Fibroblast of skin of left biceps (primary cell): ENCODE measurements at regions not wholly inside any gene's neighbourhood (a gene's known extent, or its start where the extent isn't known, plus 50 kb on each side); places are given as distances from the start of the nearest gene placed in this dataset.

Experiments used
- DNase-seq, 2 experiments: peaks; one replicate each; pipeline ENCODE4 v3.0.0-alpha.2; 2013; ENCODE audit warnings: low read depth in 2 of 2

GRCh38 chr3:118036215-118036614, 998.4 kb downstream of the IGSF11 start:
- no peak for DNase-seq

- no peak for DNase-seq
These were observed 979.3 kb downstream of the IGSF11 start for GRCh38 chr3:118055381-118055780.

- DNase-seq, result no peak
These were observed 977.6 kb downstream of the IGSF11 start for GRCh38 chr3:118057086-118057485.

GRCh38 chr3:118059096-118059495, 975.5 kb downstream of the IGSF11 start:
- peak in 1 of 2 experiments; percentile 0 for DNase-seq

GRCh38 chr3:118067439-118067838, 967.2 kb downstream of the IGSF11 start:
- no peak for DNase-seq

- no peak for DNase-seq
These were observed 958.8 kb downstream of the IGSF11 start for GRCh38 chr3:118075873-118076272.

- no peak for DNase-seq
These were observed 957.3 kb downstream of the IGSF11 start for GRCh38 chr3:118077332-118077731.

- no peak for DNase-seq
These were observed 953.8 kb downstream of the IGSF11 start for GRCh38 chr3:118080889-118081288.

GRCh38 chr3:118088696-118089095, 946.0 kb downstream of the IGSF11 start:
- no peak for DNase-seq

- DNase-seq, result no peak
These were observed 945.1 kb downstream of the IGSF11 start for GRCh38 chr3:118089563-118089962.

GRCh38 chr3:118097226-118097625, 937.4 kb downstream of the IGSF11 start:
- DNase-seq, result no peak

- no peak for DNase-seq
These were observed 937.0 kb downstream of the IGSF11 start for GRCh38 chr3:118097660-118098059.

GRCh38 chr3:118098827-118099226, 935.8 kb downstream of the IGSF11 start:
- DNase-seq, result no peak

- DNase-seq, result no peak
These were observed 932.8 kb downstream of the IGSF11 start for GRCh38 chr3:118101891-118102290.

GRCh38 chr3:118102737-118103136, 931.9 kb downstream of the IGSF11 start:
- DNase-seq, result no peak

- no peak for DNase-seq
These were observed 926.4 kb downstream of the IGSF11 start for GRCh38 chr3:118108201-118108600.

GRCh38 chr3:118108769-118109168, 925.9 kb downstream of the IGSF11 start:
- DNase-seq, result no peak

- DNase-seq, result no peak
These were observed 924.4 kb downstream of the IGSF11 start for GRCh38 chr3:118110211-118110610.

GRCh38 chr3:118116991-118117390, 917.7 kb downstream of the IGSF11 start:
- no peak for DNase-seq

GRCh38 chr3:118126751-118127150, 907.9 kb downstream of the IGSF11 start:
- DNase-seq, result no peak

GRCh38 chr3:118127992-118128391, 906.7 kb downstream of the IGSF11 start:
- no peak for DNase-seq

GRCh38 chr3:118128886-118129285, 905.8 kb downstream of the IGSF11 start:
- peak; percentile 29 to 40 for DNase-seq

- no peak for DNase-seq
These were observed 896.9 kb downstream of the IGSF11 start for GRCh38 chr3:118137778-118138177.

GRCh38 chr3:118144919-118145318, 889.7 kb downstream of the IGSF11 start:
- DNase-seq, result no peak
